ENCODE measurements at regions not wholly inside any gene's neighbourhood (a gene's known extent, or its start where the extent isn't known, plus 50 kb on each side); places are given as distances from the start of the nearest gene placed in this dataset.
"Not testable (repeated sequence)": the region's sequence is repeated elsewhere in the genome, so short reads cannot be mapped to it uniquely, and the experiment has no call there.

DNA sequence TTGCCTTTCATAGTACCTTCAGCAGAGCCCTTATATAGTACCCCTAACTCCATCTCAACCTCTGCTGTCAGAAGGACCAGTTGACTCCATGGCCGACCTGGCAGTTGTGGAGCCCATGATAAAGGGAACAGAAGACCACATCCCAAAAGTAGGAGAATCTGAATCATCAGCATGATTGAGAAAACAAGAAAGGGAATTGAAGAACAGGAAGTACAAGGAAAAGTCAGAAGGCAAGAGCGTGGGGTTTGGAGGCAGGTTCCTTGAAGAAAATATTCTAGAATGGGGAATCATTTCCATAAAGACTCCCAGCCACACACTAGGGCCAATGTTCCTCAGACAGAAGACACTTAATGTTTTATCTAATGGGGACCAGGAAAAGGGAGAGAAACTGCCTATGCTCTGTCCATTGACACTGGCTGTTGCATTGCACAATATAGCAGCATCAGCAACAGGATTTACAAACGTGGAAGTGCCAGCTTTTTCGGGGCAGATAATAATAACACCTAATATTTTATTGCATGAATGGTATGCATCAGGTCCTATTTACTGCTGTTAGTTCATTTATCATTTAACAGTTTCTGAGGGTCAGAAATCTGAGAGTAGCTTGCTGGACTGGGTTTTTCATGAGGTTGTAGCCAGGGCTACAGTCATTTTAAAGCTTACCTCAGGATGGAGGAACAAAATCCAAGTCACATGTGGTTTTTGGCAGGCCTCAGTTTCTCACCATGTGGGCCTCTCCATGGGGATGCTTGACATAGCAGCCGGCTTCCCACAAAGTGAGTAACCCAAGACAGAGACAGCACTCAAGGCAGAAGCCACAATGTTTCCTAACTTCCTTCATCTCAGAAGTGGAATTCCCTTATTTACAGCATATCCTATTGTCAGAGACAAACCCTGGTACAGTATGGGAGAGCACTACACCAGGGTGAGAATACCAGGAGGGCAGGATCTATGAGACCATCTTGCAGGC, 483.4 kb downstream of the PLPP3 start:
- no peak for DNase-seq

DNA sequence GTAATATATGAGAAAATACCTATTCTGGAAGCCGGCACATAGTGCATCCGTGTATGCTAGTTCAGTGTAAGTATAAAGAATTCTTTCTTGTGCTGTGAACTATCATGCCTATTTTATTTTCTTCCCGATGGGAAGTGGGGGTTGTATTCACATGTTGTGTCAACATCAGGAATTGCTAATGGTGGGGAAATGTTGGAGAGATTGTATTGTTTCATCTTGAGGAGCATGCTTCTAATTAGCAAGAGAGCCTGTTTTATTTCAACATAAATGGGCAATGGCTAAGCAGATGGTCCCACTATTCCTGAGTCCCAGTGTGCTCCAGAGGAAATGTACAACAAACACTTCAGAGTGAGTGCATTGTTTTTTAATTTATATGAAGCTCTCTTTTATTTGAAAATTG, 485.2 kb downstream of the PLPP3 start:
- no peak for DNase-seq

DNA sequence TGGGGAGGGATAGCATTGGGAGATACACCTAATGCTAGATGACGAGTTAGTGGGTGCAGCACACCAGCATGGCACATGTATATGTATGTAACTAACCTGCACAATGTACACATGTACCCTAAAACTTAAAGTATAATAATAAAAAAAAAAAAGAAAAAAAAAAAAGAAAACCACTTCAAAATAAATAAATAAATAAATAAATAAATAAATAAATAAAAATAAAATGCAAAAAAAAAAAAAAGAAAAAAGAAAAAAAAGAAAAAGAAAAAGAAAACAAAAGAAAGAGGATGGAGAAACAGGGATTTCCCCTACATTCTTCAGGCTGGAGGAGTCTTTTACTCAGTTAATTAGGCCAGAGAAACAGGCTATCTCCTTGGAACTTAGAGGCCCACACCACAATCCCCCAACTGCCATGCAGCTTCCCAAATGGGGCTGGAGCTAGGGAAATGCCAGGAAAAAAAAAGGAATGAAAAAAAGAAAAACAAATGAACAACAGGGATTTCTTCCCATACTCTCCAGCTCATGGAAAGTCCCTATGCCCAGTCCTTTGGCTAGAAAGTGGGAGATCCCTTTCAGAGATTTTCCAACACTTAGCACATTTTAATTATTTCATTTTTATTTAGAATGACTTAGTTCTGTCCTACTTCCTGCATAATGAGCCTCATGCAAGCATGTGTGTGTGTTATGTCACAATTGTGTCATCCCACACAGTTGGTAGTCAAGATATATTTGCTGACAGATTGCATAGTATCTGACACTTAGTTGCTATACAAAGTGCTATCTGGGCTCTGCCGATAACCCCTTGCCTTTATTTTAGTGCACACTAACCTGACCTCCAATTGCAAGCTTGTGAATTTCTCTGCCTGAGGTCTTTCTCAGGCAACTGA, 486.4 kb downstream of the PLPP3 start:
- no peak for DNase-seq

DNA sequence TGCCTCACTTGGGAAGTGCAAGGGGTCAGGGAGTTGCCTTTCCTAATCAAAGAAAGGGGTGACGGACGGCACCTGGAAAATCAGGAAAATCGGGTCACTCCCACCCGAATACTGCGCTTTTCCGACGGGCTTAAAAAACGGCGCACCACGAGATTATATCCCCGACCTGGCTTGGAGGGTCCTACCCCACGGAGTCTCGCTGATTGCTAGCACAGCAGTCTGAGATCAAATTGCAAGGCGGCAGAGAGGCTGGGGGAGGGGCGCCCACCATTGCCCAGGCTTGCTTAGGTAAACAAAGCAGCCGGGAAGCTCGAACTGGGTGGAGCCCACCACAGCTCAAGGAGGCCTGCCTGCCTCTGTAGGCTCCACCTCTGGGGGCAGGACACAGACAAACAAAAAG, 489.5 kb downstream of the PLPP3 start:
- not testable (repeated sequence) for DNase-seq

DNA sequence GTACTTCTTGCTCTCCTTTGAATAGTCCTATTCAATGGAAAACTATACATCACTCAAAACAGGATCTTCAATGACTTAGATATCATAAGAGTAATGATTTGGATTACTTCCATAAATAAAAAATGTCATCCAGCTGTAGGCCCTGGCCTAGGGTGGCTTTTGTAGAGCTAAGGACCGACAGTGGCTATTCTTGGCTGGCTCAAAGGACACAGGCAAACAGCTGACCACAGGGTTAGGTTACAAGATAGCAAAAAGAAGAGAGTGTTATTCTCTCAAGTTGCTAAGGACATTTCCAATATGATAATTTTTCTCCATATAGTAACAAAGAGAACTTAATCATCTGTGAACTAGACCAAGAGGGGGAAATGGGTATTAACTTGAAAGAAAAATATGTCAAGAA, 495.1 kb downstream of the PLPP3 start:
- no peak for DNase-seq

DNA sequence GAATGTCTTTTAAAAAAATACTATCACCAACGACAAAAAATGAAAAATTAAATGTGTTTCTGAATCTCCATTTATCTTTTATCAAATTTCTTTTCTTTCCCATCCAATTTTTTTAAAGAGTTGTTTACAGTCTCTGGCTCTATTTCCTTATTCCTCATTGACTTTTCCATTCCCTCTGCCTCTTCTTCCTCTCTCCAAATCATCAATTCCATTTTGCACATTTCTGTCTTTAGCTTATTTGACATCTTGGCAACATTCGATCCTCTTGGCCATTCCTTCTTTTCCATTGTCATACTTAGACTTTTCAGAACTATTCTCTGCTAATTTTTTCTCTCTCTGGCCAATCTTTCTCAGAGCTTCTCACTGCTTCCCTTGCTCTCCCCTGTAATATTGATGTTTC, 497.6 kb downstream of the PLPP3 start:
- DNase-seq: no peak

DNA sequence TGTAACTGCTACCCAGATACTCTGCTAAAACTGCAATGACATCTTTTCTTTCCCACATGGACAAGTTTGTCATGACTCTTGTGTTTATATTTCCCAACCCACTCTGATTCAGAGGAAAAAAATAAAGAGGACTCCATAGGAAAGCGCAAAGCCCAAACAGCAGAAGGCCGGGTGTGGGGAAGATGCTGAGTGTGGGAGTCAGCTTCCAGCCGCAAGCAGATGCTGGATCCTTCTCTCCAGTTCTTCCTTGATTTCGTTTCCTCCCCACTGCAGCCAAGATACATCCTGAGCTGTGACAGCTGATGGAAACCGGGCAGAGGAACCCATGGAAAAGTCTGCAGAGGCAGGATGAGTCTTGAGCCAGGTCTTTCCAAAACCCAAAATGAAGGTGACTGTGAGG, 498.2 kb downstream of the PLPP3 start:
- DNase-seq: no peak

DNA sequence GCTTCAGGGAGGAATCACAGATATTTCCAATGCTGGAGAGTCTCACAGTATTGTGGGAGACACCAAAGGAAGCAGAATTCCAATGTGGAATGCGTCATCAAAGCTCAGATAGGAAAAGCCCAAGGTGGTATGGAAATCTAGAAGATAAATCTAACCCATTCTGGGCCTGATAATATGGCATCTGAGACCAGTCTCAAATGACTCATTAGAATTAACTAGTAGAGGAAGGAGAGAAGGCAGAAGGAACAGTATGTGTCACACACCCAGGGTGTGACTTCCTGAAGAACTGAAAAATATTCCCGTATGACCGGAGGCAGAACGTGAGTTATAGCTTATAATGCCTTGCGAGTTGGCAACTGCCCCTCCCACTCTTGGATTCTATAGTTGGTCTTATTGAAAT, 499.2 kb downstream of the PLPP3 start:
- no peak for DNase-seq

DNA sequence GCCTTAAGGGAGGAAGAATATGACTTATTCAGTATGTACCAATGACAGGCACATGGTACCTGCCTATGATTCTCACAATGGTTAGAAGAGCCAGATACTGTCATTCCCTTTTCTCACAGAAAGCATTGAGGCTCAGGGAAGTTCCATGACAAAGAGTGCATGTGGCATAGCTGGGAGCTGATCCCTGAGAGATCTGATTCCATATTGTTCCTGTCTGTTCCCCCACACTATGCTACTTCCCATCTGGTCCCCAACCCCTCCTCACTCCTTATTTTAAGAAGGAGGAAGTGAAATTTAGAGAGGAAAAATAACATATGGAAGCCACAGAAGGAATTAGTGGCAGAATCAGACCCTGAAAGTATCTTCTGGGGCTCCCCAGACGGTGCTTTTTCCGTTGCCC, 500.0 kb downstream of the PLPP3 start:
- no peak for DNase-seq

DNA sequence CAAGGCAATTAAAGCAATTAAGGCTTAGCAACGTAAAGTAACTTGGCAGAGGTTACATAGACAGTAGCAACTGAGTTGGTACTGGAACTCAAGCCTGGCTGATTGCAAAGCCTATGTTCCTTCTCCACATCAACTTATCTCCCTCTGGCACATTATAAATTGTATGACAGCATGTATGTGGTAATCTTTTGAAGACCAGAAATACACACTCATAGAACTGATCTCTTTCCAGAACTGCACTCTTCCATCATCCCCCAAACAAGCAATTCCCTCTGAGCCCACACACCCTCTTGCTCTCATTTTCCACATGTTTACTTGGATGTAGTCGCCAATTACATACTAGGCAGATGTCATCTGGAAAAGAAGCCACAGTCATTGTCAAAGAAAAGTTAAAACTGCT, 502.2 kb downstream of the PLPP3 start:
- no peak for DNase-seq

DNA sequence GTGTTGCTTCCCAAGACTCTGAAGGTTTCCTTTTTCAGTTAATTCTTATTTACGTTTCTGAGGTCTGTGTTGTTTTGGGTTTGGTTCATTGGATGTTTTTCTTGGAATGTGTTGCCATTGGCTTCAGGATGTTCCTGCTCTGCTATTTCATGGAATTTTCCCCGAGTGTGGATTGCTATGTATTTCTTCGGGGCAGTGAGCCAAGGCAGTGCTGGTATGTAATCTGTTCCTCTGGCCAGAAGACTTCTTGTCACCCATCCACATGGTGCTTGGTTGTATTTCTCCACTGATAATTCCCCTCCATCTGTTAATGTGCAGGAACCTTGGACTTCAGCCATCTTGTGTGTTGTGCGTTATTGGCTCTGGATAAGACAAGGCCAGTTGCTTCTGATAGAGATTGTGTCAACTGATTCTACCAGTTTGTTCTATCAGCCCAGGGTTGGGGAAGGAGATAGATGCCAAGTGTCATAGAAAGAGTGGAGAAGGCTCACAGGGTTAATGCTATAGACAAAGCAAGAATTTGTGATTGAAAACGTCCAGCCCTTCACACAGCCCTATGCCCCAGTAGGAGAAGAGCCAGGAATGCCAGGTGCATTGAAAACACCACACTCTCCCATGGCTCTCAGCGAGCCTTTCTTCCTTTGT, 505.2 kb downstream of the PLPP3 start:
- no peak for DNase-seq

DNA sequence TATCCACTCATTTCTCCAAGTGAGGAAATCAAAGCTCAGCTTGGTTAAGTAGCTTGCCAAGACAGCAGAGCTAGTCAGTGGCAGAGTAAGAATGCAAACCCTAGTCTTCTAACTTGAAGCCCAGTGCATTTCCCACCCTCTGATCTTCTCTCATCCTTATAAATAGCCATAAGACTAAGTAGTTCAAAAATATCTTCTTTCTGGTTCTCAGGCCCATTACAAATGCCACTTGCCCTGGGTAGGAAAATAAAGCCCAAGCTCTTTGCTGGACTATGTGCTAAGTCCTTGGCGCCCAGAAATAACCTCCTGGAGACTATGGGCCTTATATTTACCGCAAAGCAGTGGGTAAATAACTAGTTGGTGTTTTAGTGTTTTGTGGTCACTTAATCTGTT, 505.8 kb downstream of the PLPP3 start:
- no peak for DNase-seq

DNA sequence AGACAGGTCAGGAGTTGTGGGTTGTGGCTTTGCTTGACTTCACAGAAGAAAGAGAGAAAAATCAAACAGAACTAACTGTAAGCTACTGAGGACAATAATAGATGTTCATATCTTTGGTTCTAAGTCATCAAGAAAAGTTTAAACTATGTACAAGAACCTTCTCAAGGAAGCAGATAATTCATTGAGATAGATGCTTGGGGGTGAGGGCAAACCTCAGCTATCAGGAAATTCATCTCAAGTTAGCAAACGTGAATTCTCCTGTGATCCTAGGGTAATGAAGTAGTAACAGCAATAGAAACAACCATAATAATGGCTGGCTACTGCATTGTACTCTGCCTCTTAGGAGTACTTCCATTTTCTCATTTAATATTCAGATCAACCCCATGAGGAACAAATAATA, 506.2 kb downstream of the PLPP3 start:
- no peak for DNase-seq

DNA sequence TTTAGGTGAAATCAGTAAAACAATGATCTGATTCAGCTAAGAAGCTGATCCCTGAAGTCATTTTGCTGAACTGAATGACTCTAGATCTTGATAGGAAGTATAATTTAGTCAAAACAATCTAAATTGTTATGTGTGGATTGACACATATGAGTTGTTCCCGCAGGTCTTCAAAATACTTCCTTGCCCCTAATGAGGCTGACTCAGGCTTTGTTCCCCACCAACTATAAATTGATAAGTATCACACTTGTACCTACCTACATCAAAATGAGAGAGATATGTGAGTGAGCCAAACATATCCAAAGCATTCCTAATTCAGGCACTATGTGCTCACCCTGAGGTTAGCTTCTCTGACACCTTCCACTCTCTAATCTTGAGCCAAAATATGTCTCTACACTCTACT, 507.1 kb downstream of the PLPP3 start:
- DNase-seq: no peak

DNA sequence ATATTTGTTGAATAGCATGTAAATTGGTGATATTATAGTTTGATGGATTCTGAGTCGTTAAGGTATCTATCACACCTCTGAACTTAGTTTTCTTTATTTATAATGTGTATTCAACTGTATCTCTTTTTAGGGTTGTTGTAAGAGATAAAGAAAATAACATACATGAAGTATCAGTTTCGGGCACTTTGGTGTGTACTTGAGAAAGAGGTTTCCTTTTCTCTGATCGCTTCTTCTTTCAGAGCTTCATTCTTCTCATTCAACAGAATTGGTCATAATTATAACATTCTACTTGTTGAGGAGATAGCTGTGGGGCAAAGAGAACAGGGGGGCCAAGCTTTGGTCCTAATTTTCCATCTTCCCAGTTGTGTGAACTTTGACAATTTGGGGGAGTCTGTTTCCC, 508.0 kb downstream of the PLPP3 start:
- DNase-seq: no peak

DNA sequence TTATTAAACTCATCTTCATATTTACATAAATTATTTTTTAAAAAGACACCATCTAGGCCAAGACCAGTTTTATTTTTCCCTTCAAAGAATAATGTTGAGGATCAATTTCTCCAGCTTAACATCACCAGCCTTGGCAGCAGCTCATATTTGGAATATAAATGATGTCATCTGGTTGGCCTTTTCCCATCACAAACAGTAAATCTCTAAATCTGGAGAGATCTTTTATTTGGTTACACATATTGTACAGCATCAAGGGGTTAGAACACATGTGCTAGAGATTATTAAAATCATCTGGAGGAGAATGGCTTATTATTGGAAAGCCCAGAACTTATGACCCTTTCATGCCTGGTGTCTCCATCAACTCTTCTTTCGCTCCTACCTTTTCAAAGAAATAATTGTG, 508.8 kb downstream of the PLPP3 start:
- DNase-seq: no peak

DNA sequence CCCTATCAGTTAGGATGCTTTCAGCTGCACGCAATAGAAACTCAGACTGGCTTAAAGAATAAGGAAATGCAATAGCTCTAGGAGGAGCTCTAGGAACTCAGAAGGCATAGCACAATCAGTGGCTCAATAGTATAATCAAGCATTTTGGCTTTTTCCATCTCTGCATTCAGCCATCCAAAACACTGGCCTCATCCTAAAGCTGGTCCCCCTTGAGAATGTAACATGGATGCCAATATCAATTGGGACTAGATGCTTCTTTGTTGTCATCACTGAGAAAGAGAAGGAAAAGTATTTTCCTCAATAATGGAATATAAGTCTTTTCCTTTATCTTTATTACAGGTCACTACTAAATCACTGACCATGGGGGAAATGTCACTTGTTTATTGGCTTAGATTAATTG, 509.5 kb downstream of the PLPP3 start:
- DNase-seq: no peak

DNA sequence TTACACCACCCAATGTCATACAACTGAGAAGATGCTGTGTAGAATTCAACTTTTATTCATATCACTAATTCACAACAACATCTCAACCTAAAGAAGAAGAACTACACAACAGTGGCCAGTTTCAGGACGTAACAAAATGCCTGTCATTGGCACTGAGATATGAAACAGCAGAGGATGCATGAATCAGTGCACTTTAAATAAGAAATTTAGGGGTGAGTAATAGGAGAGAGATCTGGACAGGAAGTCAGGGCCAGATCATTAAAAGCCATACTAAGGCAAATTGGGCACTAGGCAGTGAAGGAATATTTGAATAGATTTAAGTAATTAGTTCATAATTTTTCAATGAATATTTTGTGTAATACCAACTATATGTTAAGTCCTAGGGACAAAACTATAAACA, 510.5 kb downstream of the PLPP3 start:
- DNase-seq: no peak

DNA sequence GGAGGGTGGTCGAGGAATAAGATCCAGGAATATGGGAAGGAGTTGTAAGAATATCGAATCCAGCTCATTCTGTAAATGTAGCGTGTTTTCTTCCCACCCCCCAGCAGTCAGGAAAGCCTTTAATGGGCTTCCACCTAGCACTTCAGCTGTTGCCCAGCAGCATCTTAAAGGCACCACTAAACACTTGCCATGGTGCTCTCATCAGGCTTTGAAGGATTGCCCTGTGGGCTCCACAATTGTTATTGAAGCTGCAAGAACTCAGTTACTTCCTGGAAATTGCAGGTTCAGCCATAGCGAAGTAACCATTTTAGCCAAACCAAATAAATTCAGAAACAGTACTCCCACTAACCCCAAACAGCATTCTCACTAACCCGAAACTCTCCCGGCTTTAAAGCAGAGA, 511.2 kb downstream of the PLPP3 start:
- DNase-seq: no peak

DNA sequence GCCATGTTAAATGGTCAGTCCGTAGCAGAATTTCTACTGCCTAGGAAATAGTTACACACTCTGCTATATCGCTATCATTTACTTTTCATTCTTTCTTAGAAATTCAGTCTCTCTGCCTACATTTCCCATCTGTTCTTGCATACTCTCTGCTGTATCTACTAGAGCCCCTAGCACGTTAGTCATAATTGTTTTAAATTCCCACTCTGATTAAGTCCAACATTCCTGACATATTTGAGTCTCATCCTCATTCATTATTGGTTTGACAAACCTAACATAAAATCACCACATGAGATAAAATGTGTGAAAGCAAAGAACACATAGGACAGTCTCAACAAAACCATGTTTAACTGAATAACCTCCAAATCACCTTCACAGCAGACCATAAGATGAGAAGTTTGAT, 513.6 kb downstream of the PLPP3 start:
- DNase-seq: no peak

DNA sequence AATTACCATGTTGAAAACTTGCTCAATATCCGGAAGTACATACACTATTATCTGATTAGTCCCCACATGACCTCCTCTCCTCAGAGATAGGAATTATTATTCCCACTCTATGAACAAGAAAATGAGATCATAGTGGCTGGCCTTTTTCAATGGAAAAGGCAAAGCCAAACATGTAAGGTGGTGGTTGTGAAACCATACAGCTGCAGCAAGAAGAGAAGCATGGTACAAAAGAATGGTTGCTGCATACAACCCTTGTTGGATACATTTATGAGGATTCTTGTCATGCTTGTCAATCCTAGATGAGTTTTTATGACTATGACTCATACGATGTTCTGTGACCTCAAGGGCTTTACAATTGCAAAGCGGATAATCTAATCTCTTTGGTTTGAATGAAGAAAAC, 514.7 kb downstream of the PLPP3 start:
- DNase-seq: no peak

DNA sequence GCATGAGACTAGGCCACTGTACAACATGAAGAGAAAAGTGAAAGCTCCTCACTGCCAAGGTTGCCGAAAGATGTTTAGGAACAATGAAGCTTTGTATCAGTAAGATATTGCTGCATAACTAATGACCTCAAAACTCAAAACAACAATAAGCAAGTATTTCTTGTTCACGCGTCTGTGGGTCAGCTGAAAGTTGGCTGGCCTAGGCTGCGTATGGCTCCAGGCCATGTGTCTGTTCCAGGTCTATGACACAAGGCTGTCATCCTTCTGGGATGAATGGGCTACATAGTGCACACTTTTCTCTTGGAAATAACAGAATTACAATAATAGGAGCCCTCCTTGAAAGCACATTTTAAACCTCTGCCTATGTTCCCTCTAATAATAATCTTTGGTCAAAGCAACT, 515.9 kb downstream of the PLPP3 start:
- no peak for DNase-seq

DNA sequence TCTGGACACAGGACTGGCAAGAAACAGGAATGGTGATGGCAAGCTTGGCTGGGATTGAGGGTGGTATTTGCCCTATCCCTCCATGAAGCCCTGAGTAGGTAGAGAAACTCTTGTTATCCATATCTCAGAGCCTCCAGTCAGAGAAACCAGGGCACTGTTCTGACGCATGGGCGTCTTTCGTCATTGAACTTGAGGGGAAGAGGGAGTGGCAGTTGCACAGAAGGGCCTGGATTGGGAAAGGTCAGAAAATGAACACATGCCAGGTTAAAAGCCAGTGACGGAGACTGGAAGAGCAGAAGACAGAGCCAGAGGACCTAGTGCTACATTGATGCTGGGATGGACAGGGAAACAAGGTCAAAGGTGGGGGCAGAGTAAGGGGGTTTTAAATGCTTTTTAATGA, 516.7 kb downstream of the PLPP3 start:
- no peak for DNase-seq

DNA sequence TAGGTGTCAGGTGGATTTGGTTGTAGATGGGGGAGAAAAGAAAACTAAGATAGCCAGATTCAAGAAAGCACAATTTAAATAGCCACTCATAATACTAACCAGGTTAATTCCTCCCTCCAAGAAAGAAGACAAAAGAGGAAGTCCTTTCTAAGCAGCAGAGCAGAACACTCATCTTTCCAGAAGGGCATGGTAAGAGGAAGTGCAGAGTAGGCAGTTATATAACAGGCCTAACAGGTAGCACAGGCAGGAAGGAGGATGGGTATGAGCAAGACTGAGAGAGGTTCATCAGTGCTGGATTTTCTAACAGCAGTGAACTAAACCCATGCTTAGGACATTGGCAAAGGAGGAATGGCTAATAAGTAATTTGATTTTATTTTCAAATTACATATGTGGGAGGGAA, 517.5 kb downstream of the PLPP3 start:
- DNase-seq: no peak
